Ovary (tissue), 7 donors: ENCODE measurements at regions not wholly inside any gene's neighbourhood (a gene's known extent, or its start where the extent isn't known, plus 50 kb on each side); places are given as distances from the start of the nearest gene placed in this dataset.

Experiments used
- DNase-seq, 5 donors: peaks; one replicate each; pipeline ENCODE4 v3.0.0-alpha.2; 2019 to 2020
- H3K27ac ChIP-seq, 2 donors: fragments of 200-600 bp; one replicate each; pipeline versions ENCODE4 v1.5.1 to v1.8.0; 2019 to 2022
- H3K27me3 ChIP-seq: fragments of 200-600 bp; one replicate; pipeline ENCODE4 v1.8.0; 2022
- H3K36me3 ChIP-seq: fragments of 200-600 bp; sonication (generic); one replicate; pipeline ENCODE4 v1.5.1; 2019
- H3K4me1 ChIP-seq: one replicate; pipeline ENCODE4 v1.8.1; 2013; ENCODE audit warnings: mild to moderate bottlenecking, moderate library complexity; ENCODE audit not compliant: insufficient read depth
- H3K4me3 ChIP-seq: fragments of 200-600 bp; sonication (generic); one replicate; pipeline ENCODE4 v1.5.1; 2017
- H3K9me3 ChIP-seq, 2 donors: fragments of 200-600 bp in 1 of 2; sonication (generic) in 1 of 2; one replicate each; pipeline versions ENCODE4 v1.5.1 to v1.8.1; 2013 to 2019; ENCODE audit warnings: mild to moderate bottlenecking in 1 of 2, moderate library complexity in 1 of 2
- EP300 ChIP-seq: sonication (generic); formaldehyde crosslinking; IDR thresholded peaks from one replicate; pipeline ENCODE4 v1.6.1; 2017; ENCODE audit warnings: antibody characterized with exemption
- POLR2A ChIP-seq: fragments of 450-650 bp; IDR thresholded peaks from one replicate; pipeline ENCODE4 v1.6.1; 2017; ENCODE audit warnings: antibody characterized with exemption, mild to moderate bottlenecking, moderate library complexity
- WGBS, 3 donors: extraction: QIAGEN DNeasy Blood & Tissue Kit in 1 of 3; methylation state at CpG; one replicate each; pipeline versions ENCODE4 v1.1.5 to v1.1.7; 2013 to 2017; 5-methylcytosine and 5-hydroxymethylcytosine counted together
- intact Hi-C, 4 donors: fragments of 100-400 bp; cut with DNase I; formaldehyde crosslinking; loops; one replicate each; pipeline versions ENCODE4 v1.11.0 to v1.15.1; 2022 to 2023
- TF ChIP-seq, protein P1 (sequence below), 3 donors: fragments of 450-650 bp in 2 of 3; fragments of 200-600 bp in 1 of 3; IDR thresholded peaks; one replicate each; pipeline versions ENCODE4 v1.5.1 to v1.8.0; 2016 to 2022; ENCODE audit warnings: antibody characterized with exemption in 3 of 3, mild to moderate bottlenecking in 1 of 3
- donor health status: DM: no; HTN: no; CAD: no; lungs with moderate emphysema.
- donor health status: DM: no; HTN: no; CAD: no.
- donor health status: Bipolar disorder and iron deficiency.
- donor health status: DM: no; HTN: no; CAD: no.
- donor health status: DM: yes; HTN: yes; CAD: no.

DNA sequence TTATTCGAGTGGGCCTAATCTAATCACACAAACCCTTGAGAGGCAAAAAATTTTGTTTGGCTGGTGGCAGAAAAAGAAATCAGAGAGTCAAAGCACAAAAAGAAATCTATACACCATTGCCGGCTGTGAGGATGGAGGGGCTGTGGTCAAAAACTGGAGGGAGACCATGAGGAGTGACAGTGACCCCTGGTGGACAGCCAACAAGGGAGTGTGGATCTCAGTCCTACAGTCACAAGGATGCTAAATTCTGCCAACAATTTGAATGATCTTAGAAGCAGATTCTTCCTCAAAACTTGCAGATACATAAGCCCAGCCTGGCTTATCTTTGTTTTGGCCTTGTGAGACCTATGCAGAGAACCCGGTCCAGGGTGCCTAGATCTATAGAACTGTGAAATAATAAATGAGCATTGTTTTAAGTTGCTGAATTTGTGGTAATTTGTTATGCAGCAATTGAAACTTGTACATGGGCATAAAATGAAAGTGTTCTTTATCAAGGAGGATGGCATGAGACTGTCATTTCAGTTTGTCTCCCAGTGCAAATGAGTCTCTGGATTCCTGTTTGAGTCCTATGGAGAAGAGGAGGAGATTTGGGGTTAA is 103.0 kb upstream of the ARHGEF26 start:
- 40 to 55% (median 47%) methylated on average over 3 of the region's 3 CpGs for WGBS, 3 donors
- Histone ChIP-seq H3K36me3 (no peaks in the 10 kb centered on the region), H3K9me3 (no peaks in the 10 kb centered on the region), H3K4me3 (no peak overlapping the region), H3K27me3 (no peaks in the 10 kb centered on the region), H3K4me1 (no peaks in the 10 kb centered on the region), H3K27ac (no peak overlapping the region)
- TF ChIP-seq EP300 (no peak), POLR2A (no peak)
- TF ChIP-seq, protein P1, sequence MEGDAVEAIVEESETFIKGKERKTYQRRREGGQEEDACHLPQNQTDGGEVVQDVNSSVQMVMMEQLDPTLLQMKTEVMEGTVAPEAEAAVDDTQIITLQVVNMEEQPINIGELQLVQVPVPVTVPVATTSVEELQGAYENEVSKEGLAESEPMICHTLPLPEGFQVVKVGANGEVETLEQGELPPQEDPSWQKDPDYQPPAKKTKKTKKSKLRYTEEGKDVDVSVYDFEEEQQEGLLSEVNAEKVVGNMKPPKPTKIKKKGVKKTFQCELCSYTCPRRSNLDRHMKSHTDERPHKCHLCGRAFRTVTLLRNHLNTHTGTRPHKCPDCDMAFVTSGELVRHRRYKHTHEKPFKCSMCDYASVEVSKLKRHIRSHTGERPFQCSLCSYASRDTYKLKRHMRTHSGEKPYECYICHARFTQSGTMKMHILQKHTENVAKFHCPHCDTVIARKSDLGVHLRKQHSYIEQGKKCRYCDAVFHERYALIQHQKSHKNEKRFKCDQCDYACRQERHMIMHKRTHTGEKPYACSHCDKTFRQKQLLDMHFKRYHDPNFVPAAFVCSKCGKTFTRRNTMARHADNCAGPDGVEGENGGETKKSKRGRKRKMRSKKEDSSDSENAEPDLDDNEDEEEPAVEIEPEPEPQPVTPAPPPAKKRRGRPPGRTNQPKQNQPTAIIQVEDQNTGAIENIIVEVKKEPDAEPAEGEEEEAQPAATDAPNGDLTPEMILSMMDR (IDR thresholded peaks at IDR 0.05) = no peak
- intact Hi-C loops = no loop called here
- DNase-seq = no peak

DNA sequence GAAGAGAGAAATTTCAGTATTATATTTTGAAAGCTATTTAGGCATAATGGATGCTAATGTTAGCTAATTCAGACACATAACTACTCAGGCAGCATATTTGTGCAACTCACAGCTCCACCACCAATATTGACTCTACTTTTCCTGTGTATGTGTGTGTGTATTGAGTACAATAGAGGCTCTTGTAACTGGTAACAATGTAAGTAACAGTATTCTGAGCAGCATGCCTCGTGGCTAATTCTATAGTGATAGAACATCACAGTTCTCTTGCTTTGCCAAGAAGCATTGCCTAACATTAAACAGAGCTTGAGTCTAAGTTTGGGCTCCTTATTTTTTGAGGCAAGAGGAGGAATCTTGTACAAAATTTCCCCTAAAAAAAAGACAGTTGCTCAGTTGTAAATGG is 98.6 kb upstream of the ARHGEF26 start:
- no peaks in the 10 kb centered on the region for H3K27me3 ChIP-seq
- H3K9me3 ChIP-seq = no peaks in the 10 kb centered on the region
- no peaks in the 10 kb centered on the region for H3K36me3 ChIP-seq
- intact Hi-C loops = no loop called here
- WGBS, 3 donors = 38 to 68% (median 49%) methylated on average over 1 of the region's 1 CpG
- H3K4me3 ChIP-seq = no peak overlapping the region
- no peak for DNase-seq
- no peak overlapping the region for H3K27ac ChIP-seq
- TF ChIP-seq POLR2A (no peak), EP300 (no peak)
- TF ChIP-seq, protein P1 (IDR thresholded peaks at IDR 0.05) = no peak
- H3K4me1 ChIP-seq = no peaks in the 10 kb centered on the region

DNA sequence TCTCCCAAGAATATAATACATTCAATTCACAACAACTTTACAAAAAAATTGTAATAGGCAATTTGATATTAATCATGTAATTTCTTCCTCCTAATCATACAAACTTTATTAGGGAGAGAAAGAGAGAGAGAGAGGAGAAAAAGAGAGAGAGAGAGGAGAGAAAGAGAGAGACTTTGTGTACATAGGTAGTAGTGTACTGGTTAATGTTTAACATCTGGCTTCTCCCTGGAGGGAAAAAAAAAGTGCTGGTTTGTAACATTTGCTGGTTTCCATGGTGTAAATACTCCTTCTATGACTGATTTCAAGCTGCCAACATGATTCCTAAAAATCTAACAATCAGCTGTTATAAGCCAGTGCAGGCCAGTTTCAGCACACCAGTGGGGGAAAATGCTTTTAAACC is 98.0 kb upstream of the ARHGEF26 start:
- TF ChIP-seq, protein P1 (IDR thresholded peaks at IDR 0.05) = no peak
- TF ChIP-seq EP300 (no peak), POLR2A (no peak)
- no peak overlapping the region for H3K4me3 ChIP-seq
- H3K9me3 ChIP-seq = no peaks in the 10 kb centered on the region
- DNase-seq = no peak
- H3K27ac ChIP-seq = no peak overlapping the region
- no peaks in the 10 kb centered on the region for H3K27me3 ChIP-seq
- no peaks in the 10 kb centered on the region for H3K36me3 ChIP-seq
- intact Hi-C loops = no loop called here
- H3K4me1 ChIP-seq = no peaks in the 10 kb centered on the region

DNA sequence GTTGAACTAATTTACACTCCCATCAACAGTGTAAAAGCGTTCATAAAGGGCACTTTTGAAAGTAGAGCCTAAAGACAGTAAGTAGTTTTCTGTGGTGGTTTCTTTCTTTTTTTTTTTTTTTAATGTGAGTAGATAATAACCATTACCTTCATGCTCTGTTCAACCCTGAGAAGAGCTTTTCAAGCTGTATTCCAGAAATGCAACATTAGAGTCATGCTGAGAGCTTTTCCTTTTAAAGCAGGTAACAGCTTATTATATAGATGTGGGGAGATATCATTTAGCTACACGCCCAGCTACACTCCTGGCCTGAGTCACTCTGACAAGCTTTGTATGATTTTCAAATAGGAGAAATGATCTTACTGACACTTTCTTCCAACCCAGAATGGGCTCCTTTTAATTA is 96.2 kb upstream of the ARHGEF26 start:
- intact Hi-C loops = no loop called here
- no peak overlapping the region for H3K27ac ChIP-seq

More for the DNA sequence above, 96.2 kb upstream of the ARHGEF26 start:
- Histone ChIP-seq H3K36me3 (no peaks in the 10 kb centered on the region), H3K4me3 (no peak overlapping the region), H3K9me3 (no peaks in the 10 kb centered on the region), H3K27me3 (no peaks in the 10 kb centered on the region), H3K4me1 (no peaks in the 10 kb centered on the region)
- no peak for DNase-seq
- WGBS, 3 donors = 87 to 96% (median 94%) methylated on average over 2 of the region's 2 CpGs
- TF ChIP-seq, protein P1 (IDR thresholded peaks at IDR 0.05) = no peak
- TF ChIP-seq POLR2A (no peak), EP300 (no peak)
